SU-DHL-6 (cell line): ENCODE measurements at regions not wholly inside any gene's neighbourhood (a gene's known extent, or its start where the extent isn't known, plus 50 kb on each side); places are given as distances from the start of the nearest gene placed in this dataset.

Source experiments
- EZH2phosphoT487 ChIP-seq: fragments of 200-600 bp; sonication (generic), shearing (Covaris generic); conservative IDR thresholded peaks from 2 replicates; pipeline ENCODE4 v1.6.1; 2018; ENCODE audit warnings: mild to moderate bottlenecking, antibody characterized with exemption, low read length, moderate library complexity, mixed read lengths
- TF ChIP-seq, protein P1 (sequence below): fragments of 200-600 bp; sonication (generic); IDR thresholded peaks from one replicate; pipeline ENCODE4 v1.5.1; 2017; ENCODE audit warnings: antibody characterized with exemption, mild to moderate bottlenecking, low read length, moderate library complexity; ENCODE audit not compliant: insufficient read depth, poor library complexity, severe bottlenecking

DNA sequence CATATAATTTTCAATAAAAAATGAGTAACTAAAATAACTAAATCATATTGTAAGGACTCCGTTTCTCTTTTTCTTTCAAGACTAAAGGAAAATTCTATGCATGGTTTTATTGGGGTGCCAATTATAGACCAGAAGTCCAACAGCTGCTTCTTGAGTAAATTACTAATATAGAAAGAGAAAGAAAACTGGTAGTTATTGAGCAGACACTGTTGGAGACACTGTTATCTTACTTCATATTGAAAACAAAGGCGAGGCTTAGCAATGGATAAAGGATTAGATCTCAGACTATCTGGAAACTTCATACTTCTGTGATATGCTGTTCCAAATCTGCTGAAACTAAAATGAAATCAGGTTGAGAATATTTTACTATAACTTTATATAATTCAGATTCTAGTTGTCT, 169.6 kb upstream of the EYS start:
- TF ChIP-seq, protein P1, sequence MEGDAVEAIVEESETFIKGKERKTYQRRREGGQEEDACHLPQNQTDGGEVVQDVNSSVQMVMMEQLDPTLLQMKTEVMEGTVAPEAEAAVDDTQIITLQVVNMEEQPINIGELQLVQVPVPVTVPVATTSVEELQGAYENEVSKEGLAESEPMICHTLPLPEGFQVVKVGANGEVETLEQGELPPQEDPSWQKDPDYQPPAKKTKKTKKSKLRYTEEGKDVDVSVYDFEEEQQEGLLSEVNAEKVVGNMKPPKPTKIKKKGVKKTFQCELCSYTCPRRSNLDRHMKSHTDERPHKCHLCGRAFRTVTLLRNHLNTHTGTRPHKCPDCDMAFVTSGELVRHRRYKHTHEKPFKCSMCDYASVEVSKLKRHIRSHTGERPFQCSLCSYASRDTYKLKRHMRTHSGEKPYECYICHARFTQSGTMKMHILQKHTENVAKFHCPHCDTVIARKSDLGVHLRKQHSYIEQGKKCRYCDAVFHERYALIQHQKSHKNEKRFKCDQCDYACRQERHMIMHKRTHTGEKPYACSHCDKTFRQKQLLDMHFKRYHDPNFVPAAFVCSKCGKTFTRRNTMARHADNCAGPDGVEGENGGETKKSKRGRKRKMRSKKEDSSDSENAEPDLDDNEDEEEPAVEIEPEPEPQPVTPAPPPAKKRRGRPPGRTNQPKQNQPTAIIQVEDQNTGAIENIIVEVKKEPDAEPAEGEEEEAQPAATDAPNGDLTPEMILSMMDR = no peak
- no peak for TF ChIP-seq EZH2phosphoT487
